PC-3 (cell line): ENCODE measurements at regions not wholly inside any gene's neighbourhood (a gene's known extent, or its start where the extent isn't known, plus 50 kb on each side); places are given as distances from the start of the nearest gene placed in this dataset.

Experiments used
- ATAC-seq: fragments of 200-7000 bp; cut with Tn5 transposase; 2 replicates; pipeline ENCODE4 v1.9.1; 2020; ENCODE audit warnings: mild to moderate bottlenecking, moderate library complexity
- BruUV-seq: library from RNA; stranded (reverse); fragments of 400-500 nt; replicated peaks from 2 replicates; lab custom pipeline; 2021; lab: Mats Ljungman, UMichigan
- CTCF ChIA-PET: fragments of 300-600 bp; sonication (Branson Sonifier 250); formaldehyde crosslinking; loops from one replicate; lab custom pipeline; 2022; ENCODE audit warnings: antibody characterized with exemption; lab: Charles Lee
- POLR2A ChIA-PET: fragments of 300-600 bp; sonication (Branson Sonifier 250); formaldehyde crosslinking; loops from one replicate; lab custom pipeline; 2022; ENCODE audit warnings: antibody characterized with exemption; ENCODE audit not compliant: unreplicated experiment; lab: Charles Lee
- DNase-seq: peaks from one replicate; pipeline ENCODE4 v3.0.0-alpha.2; 2015
- H2AFZ ChIP-seq: fragments of 300-600 bp; sonication (generic); 2 replicates; pipeline ENCODE4 v1.6.0; 2016; ENCODE audit warnings: antibody characterized with exemption, low read length
- H3F3A ChIP-seq: fragments of 300-600 bp; sonication (generic); one replicate; pipeline ENCODE4 v1.6.0; 2017; ENCODE audit warnings: antibody characterized with exemption, low read length, control low read depth, mild to moderate bottlenecking; ENCODE audit not compliant: unreplicated experiment
- H3K27ac ChIP-seq: fragments of 300-600 bp; sonication (generic); 2 replicates; pipeline ENCODE4 v1.5.1; 2016; ENCODE audit warnings: mild to moderate bottlenecking, low read length
- H3K27me3 ChIP-seq: fragments of 300-600 bp; sonication (generic); 2 replicates; pipeline ENCODE4 v1.6.1; 2016; ENCODE audit warnings: low read length, mixed read lengths
- H3K36me3 ChIP-seq: fragments of 300-600 bp; sonication (generic); 2 replicates; pipeline ENCODE4 v1.6.1; 2016; ENCODE audit warnings: low read depth, mixed run types, low read length, mixed read lengths
- H3K4me1 ChIP-seq: fragments of 300-600 bp; sonication (generic); 2 replicates; pipeline ENCODE4 v1.5.1; 2016; ENCODE audit warnings: low read length; ENCODE audit not compliant: insufficient read depth
- H3K4me2 ChIP-seq: fragments of 300-600 bp; sonication (generic); 2 replicates; pipeline ENCODE4 v1.6.0; 2016; ENCODE audit warnings: low read length
- H3K4me3 ChIP-seq: fragments of 300-600 bp; sonication (generic); 2 replicates; pipeline ENCODE4 v1.5.1; 2016; ENCODE audit warnings: mild to moderate bottlenecking, low read length, mixed read lengths
- H3K79me2 ChIP-seq: fragments of 300-600 bp; sonication (generic); 2 replicates; pipeline ENCODE4 v1.6.1; 2017; ENCODE audit warnings: low read length, mixed read lengths
- H3K9ac ChIP-seq: fragments of 300-600 bp; sonication (generic); 2 replicates; pipeline ENCODE4 v1.6.0; 2016; ENCODE audit warnings: mild to moderate bottlenecking, low read length
- H3K9me2 ChIP-seq: fragments of 300-600 bp; sonication (generic); replicated peaks from 2 replicates; pipeline ENCODE4 v1.6.1; 2016; ENCODE audit warnings: mixed run types, low read length, mixed read lengths
- H3K9me3 ChIP-seq: fragments of 300-600 bp; sonication (generic); 2 replicates; pipeline ENCODE4 v1.6.1; 2016; ENCODE audit warnings: low read length, mixed read lengths
- H4K20me1 ChIP-seq: fragments of 300-600 bp; sonication (generic); 2 replicates; pipeline ENCODE4 v1.6.1; 2016; ENCODE audit warnings: low read length, mixed read lengths
- CTCF ChIP-seq: fragments of 300-600 bp; sonication (generic); conservative IDR thresholded peaks from 2 replicates; pipeline ENCODE4 v1.5.1; 2017; ENCODE audit warnings: antibody characterized with exemption, low read depth, mild to moderate bottlenecking, low read length
- EZH2 ChIP-seq: fragments of 300-600 bp; sonication (generic); IDR thresholded peaks from one replicate; pipeline ENCODE4 v1.6.1; 2017; ENCODE audit warnings: antibody characterized with exemption, mild to moderate bottlenecking, low read length; ENCODE audit not compliant: unreplicated experiment
- EZH2phosphoT487 ChIP-seq: fragments of 300-600 bp; sonication (generic); IDR thresholded peaks from 2 replicates; pipeline ENCODE4 v1.6.1; 2018; ENCODE audit warnings: mild to moderate bottlenecking, antibody characterized with exemption, low read length, borderline replicate concordance
- intact Hi-C: fragments of 100-400 bp; cut with micrococcal nuclease; formaldehyde crosslinking; loops from 2 replicates; pipeline ENCODE4 v1.9.0; 2023

DNA sequence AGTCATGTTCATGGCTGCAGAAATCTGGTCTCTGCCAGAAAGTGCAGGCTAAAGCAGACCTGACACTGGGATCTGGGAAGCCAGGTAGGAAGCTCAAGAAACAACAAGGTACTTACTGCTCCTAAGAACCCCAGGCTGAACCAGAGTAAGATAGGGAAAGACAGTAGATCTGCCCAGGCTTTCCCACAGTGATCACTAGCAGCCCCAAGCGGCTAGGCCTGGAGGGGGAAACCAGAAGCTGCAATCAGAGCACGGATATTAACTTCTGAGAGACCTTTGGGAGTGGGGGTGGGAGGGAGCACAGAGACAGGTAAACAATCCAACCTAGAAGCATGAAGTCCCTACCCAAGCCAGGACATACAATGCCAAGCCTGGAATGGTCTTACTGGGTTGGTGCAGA, 135.2 kb upstream of the C11orf58 start:
- TF ChIP-seq EZH2phosphoT487, result no peak
- Histone ChIP-seq H3K9ac (no peak overlapping the region), H2AFZ (no peak overlapping the region), H3K9me3 (no peaks in the 10 kb centered on the region), H4K20me1 (no peaks in the 10 kb centered on the region), H3K4me1 (peaks cover 8% of the 10 kb centered on the region; the same call in 1 of the 2 replicates), H3K27ac (no peak overlapping the region), H3K4me2 (no peak overlapping the region), H3K79me2 (no peaks in the 10 kb centered on the region), H3K4me3 (no peak overlapping the region), H3K36me3 (no peaks in the 10 kb centered on the region), H3K9me2 (no peaks in the 10 kb centered on the region), H3K27me3 (peaks cover 72% of the 10 kb centered on the region), H3F3A (no peaks in the 10 kb centered on the region)
- DNase-seq (no peak), ATAC-seq (no peak)
- intact Hi-C loops, result no loop called here
- no TSS peak for BruUV-seq
- CTCF ChIA-PET, result no interaction called here
- POLR2A ChIA-PET, result no interaction called here

DNA sequence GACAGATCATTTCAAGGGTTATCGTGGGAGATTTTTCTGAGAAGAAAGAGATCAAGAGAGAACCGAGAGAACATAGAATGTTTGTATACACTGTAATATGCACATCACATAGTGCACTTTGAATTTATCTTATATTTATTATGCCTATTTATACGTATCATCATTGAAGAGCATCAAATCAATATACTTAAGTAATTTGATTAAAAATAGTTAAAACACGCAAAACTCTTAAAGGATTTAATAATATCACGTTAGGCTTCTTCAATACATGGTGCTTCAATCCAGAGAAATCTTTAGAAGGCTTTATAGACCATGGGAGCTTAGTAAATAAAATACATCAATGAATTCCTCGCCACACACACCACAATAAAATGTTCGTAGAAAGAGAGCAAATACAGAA, 139.5 kb upstream of the C11orf58 start:
- TF ChIP-seq CTCF (no peak), EZH2 (no peak), EZH2phosphoT487 (no peak)
- H3K79me2 ChIP-seq, result no peaks in the 10 kb centered on the region
- H3K36me3 ChIP-seq, result no peaks in the 10 kb centered on the region
- H3K9me3 ChIP-seq, result no peaks in the 10 kb centered on the region
- no peaks in the 10 kb centered on the region for H3K4me1 ChIP-seq
- H3K27ac ChIP-seq, result no peak overlapping the region
- CTCF ChIA-PET, result no interaction called here
- ATAC-seq (no peak), DNase-seq (no peak)
- no peaks in the 10 kb centered on the region for H3K9me2 ChIP-seq
- no peak overlapping the region for H3K4me3 ChIP-seq
- H2AFZ ChIP-seq, result no peak overlapping the region
- POLR2A ChIA-PET, result no interaction called here
- H3F3A ChIP-seq, result no peaks in the 10 kb centered on the region
- intact Hi-C loops, result no loop called here
- no peak overlapping the region for H3K4me2 ChIP-seq
- BruUV-seq, result no TSS peak
- no peaks in the 10 kb centered on the region for H4K20me1 ChIP-seq
- H3K27me3 ChIP-seq, result peaks cover 40% of the 10 kb centered on the region
- H3K9ac ChIP-seq, result no peak overlapping the region

GRCh38 chr11:16598032-16598431, 140.4 kb upstream of the C11orf58 start:
- CTCF ChIA-PET, result no interaction called here
- H4K20me1 ChIP-seq, result no peaks in the 10 kb centered on the region
- H3K36me3 ChIP-seq, result no peaks in the 10 kb centered on the region
- H3K4me2 ChIP-seq, result no peak overlapping the region
- H3K27ac ChIP-seq, result no peak overlapping the region
- no peak for DNase-seq
- ATAC-seq, result no peak
- no peaks in the 10 kb centered on the region for H3K79me2 ChIP-seq
- H3K27me3 ChIP-seq, result peaks cover 33% of the 10 kb centered on the region
- H3K4me3 ChIP-seq, result no peak overlapping the region
- no peaks in the 10 kb centered on the region for H3F3A ChIP-seq
- H3K9me3 ChIP-seq, result no peaks in the 10 kb centered on the region
- no peak overlapping the region for H2AFZ ChIP-seq
- POLR2A ChIA-PET, result no interaction called here
- intact Hi-C loops, result no loop called here
- no peaks in the 10 kb centered on the region for H3K9me2 ChIP-seq
- no peaks in the 10 kb centered on the region for H3K4me1 ChIP-seq
- no peak overlapping the region for H3K9ac ChIP-seq
- BruUV-seq, result no TSS peak
- TF ChIP-seq CTCF (no peak), EZH2phosphoT487 (no peak), EZH2 (no peak)
